ENCODE measurements at regions not wholly inside any gene's neighbourhood (a gene's known extent, or its start where the extent isn't known, plus 50 kb on each side); places are given as distances from the start of the nearest gene placed in this dataset.

GRCh38 chr9:14462950-14463349, 149.0 kb upstream of the NFIB start:
- TF ChIP-seq CTCF (IDR thresholded peaks at IDR 0.05 in 4 of 5, conservative IDR thresholded peaks at IDR 0.05 in 1 of 5) (no peak), POLR2A (IDR thresholded peaks at IDR 0.05) (no peak)

Measured in gastrocnemius medialis (tissue), 4 donors.